AG08395 (cell line): ENCODE measurements at regions not wholly inside any gene's neighbourhood (a gene's known extent, or its start where the extent isn't known, plus 50 kb on each side); places are given as distances from the start of the nearest gene placed in this dataset.
A peak's percentile ranks its signal among the peaks of the same experiment; 100 is the strongest.
"Not testable (repeated sequence)": the region's sequence is repeated elsewhere in the genome, so short reads cannot be mapped to it uniquely, and the experiment has no call there.

ENCODE experiments used
- DNase-seq: peaks from one replicate; pipeline ENCODE4 v3.0.0; 2012; ENCODE audit warnings: mixed read lengths, low spot score

DNA sequence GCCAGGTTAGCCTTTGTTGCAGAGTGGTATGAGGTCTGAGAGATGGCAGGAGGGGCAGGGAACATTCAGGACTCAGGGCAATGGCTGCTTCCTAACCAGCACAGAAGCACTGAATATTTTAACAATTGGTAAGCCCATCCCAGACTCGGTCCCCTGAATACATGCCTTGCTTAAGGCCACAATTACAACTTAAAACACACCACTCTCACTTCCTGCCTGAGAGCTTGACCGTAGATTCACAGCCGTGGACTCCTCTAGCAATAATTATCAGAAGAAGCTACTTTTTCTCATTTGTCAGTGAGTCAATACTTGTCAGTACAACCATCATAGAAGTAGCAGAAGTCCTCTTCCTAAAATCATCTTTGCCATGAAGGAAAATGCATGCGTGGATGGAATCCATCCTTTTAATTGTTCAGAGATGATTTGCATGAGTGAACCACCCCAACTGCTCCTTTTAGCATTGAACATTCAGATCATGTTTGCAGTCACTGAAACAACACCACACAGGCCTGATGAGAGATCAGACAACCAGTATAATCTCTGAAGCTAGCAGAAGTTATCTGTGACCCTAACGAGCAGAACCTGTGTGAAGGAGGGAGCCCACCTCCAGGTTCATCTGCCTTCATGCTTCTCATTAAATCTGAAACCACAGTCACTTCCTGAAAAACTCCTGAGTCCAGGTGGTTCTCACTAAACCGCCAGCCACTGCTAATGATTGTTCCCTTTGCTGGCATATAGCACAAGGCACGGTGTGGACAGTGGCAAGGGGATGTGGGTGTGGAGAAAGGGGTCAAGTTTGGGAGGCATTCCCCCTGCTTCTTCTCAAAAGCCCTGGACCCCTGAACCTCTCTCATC lies 333.9 kb upstream of the CNR1 start:
- no peak for DNase-seq

DNA sequence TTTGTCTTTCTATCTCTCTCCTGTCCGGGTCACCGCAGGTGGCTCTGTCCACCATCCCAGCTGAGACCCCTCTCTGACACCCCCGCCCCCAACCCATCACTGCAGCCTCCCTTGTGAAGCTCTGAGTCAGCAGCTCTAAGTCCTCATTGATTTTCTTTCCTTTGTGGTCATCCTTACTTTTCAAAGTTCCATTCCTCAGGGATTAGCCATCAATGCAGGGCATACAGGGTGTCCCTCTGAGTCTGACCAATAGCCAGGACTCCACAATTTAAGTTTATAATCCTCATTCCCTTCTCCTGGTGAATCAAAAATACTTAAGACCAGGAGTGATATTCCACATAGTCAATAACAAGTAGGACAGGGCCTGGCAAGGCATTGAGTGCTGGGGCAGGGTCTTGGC lies 333.3 kb upstream of the CNR1 start:
- DNase-seq: no peak

DNA sequence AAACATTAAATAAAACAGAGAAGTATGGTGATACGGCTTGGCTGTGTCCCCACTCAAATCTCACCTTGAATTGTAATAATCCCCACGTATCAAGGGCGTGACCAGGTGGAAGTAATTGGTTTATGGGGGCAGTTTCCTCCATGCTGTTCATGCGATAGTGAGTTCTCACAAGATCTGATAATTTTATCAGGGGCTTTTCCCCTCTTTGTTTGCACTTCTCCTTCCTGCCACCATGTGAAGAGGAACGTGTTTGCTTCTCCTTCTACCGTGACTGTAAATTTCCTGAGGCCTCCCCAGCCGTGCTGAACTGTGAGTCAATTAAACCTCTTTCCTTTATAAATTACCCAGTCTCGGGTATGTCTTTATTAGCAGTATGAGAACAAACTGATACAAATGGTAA lies 331.3 kb upstream of the CNR1 start:
- DNase-seq: not testable (repeated sequence)

DNA sequence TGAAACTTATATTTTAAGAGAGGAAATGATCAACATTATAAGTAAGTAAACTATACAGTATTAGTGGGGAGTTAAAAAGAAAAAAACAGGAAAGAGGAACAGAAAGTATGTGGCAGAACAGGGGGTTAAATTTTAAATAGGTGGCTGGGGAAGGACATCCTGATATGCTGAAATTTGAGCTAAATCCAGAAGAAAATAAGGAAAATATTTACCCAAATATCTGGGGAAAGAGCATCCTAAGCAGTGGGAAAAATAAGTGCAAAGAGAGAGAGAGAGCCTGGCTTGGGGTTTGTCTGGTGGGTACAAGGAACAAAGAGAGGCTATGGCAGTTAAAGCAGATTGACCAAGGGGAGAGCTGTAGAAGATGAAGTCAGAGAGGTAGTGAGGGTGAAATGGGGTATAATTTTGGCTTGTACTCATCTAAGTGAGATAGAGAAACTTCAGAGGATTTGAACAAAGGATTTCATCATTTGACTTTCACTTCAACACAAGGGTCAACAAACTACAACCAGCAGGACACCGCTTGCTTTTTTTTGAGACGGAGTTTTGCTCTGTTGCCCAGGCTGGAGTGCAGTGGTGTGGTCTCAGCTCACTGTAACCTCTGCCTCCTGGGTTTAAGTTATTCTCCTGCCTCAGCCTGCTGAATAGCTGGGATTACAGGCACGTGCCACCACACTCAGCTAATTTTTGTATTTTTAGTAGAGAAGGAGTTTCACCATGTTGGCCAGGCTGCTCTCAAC lies 328.4 kb upstream of the CNR1 start:
- no peak for DNase-seq

DNA sequence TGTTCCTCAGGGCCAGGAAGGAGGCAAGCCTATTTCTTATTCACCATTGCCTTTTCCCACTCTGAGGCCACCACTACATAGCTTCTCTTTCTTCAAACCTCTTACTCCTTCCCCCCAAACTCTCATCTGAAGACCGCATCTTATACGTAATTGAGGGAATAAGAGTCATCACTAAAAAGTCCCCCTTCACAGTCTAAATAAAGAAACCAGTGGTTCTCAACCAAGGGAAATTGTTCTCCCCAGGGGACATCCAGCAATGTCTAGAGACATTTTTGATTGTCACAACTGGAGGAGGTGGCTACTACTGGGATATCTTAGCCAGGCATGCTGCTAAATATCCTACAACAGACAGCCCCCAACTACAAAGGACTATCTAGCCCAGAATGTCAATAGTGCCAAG lies 327.6 kb upstream of the CNR1 start:
- DNase-seq: no peak

DNA sequence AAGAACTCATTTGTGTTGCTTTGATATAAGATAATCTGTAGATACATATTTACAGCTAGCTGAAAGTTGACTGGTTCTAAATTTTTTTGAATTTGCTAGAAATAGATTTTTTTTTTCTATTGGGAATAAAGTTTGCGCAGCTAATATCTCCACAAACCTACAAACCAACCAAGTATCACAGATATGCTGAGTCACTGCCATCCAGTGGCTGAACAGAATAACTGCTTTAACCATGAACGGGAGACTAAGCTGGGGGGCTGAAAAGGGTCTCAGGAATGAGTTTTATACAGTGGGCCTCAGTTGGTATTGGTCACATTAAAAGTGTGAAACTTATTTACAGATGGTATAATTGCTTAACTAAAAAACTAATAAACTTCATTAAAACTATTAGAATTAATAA lies 326.7 kb upstream of the CNR1 start:
- DNase-seq: peak; percentile 39

DNA sequence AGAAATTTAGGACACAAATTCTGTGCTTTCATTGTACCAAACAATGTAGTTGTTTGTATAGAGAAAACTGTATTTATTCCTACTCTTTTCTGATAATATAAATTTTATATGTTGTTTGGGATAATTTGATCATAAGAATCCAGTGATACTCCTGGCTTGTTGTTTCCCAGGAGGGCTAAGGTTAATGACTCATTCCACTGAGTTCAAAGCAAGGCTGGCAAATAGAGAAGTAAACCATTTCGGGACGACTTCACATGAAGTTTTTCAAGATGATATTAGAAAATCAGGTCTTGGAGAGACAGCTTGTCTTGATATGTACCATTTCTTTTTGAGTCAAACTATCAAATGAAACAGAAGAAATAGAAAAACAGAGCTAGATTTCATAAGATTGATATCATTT lies 326.1 kb upstream of the CNR1 start:
- no peak for DNase-seq

DNA sequence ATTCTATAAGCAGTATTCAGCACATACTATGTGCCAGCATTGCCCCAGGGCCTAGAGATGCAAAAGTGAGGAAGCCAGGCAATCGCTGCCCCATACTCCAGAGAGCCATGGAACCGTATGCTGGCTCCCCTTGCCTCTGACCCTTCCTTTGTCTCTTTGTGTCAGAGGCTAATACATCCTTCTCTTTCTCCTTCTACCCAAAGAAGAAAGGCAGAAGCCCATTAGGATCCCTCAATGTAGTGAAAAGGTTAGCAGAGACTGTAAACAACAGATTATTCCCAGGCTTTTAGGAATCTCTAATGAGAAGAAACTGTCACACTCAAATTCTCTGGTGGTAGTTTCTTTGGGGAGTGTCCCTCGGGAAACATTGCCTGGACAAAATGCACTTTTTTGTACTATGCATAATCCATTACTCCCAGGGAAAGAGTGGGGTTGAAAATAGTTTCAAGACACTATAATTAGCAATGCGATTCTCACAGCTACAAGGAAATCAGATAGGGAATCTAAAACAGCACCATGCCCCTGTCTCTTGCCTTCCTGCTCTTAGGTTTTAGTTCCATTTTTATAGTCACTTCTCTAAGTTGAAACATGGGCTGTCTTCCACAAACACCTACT lies 325.2 kb upstream of the CNR1 start:
- DNase-seq: no peak

DNA sequence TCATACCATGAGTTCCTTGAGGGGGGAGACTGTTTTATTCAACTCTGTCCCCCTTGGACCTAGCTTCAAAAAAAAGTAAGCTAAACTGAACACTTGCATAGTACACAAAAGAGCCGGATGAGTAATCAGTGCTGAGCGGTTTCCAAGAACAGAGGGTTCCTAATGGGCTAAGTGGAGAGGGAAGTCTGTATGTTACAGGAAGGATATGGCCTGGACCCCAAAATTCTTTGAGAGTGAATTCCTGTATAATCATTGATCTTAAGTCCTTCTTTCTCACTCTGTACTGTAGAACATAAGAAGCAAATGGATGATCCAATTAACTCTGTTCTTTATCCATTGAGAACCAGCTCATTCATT lies 324.7 kb upstream of the CNR1 start:
- DNase-seq: no peak

DNA sequence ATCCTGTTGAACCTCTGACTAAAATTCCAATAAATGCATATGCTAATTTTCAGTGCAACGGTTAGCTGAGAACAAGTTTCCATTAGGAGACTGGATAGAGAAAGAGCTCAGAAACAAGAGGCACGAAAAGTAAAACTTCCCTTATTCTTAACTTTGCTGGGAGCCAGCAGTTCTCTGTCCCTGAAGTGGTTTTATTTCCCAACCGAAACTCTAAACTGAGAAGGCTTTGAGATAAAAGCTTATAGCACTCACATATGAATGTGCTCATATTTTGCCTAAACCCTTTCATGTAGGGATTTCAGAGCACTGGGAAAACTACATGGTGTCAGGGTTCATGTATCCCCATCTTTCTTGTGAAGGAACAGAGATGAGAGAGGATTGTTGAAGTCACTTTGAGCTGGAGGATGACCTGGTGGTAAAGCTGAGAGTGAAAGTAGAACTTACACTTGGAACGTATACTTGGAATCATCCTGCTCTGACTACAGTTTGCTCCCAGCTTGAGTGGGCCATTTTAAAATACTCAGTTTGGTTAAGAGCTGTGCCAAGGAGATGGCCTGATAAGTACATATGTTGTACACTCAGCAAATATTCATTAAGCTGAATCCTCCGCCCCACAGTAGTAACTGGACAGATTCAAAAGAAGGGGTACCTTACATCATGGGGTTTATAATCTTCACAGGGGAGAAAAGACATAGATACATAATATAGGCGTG lies 324.2 kb upstream of the CNR1 start:
- no peak for DNase-seq

DNA sequence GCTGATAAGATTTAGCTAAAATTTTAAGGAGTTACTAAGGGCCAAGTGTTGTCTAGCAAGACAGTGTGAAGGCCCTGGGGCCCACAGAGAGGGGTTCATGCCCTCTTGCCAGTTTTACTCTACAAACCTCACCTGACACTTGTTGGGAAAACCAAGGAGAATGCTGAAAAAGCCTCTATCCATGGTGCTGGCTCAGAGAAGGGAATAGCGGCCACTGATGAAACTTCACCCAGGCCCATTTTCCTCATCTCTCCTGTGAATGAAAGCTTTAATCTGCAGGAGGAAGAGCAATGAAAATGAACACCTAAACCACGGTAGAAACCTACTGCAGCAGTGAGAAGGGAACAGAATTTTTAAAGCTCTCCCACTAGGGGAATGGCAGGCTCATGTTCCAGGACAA lies 317.3 kb upstream of the CNR1 start:
- no peak for DNase-seq

DNA sequence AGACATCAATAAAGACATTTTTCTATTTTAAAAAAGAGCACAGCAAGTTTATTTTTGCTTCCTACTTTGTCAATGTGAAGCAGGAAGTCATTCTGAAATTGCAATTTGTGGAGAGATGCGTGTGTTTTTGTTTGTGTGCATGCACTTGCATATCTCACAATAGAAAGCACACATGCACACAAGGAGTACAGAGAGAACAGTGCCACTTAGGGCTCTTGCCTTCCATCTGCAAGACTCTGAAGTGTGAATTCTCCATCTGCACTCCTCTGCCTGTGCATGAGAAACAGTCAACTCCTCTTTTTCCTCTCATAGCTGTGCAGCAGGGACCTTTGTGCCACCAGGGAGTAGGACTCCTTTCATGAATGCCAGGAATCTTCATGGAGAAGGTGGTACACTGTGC lies 316.3 kb upstream of the CNR1 start:
- no peak for DNase-seq

DNA sequence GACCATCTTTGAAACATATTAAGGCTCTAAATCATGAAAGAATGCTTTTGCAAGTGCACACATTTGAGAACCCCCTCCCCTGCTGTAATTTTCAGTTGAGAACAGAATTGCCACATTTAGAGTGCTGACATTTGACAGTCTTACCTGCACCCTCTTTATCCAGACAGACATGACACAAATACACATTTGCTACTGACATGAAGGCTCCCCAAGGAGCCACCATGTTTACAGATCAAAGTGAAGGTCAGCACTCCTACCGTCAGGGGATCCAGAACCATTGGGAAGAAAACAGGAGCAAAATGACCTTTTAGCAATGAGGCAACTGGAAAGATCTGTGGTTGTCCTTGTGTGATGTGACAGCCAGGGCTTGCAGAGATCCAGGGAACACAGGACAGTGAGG lies 315.4 kb upstream of the CNR1 start:
- no peak for DNase-seq

DNA sequence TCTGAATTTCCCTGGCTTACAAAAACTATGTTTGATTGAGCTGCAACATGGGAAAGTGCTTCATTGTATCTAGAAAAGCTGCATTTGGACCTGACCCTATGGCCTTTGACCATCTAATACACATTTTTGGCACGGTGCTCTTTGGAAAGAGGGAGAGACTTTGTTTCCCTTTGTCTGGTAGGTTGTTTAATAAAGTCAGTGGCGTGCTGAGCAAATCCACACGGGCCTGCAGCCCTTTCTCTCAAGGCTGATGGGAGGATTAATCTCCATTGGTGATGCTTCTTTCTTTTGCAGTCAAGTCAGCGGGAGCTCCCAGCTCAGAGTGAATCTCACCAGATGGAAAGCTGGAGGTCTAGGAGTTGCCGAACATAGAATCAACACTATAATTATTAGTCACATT lies 314.7 kb upstream of the CNR1 start:
- no peak for DNase-seq

DNA sequence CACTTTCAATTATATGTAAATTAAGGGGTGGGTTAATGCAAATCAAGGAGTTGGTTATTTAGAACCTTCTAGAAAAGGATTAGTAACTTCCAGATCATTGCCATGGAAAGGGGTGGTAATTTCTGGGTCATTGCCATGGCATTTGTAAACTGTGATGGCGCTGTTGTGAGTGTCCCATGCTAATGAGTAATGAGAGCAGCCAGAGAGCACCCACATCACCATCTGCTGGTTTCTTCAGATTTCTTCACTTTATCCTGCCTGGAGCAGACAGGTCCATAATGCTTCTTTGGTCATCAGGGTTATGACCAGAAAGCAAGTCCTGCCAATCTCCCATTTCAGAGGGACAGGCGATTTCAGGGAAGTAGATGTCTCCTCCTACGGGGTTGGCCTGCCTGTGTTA lies 311.3 kb upstream of the CNR1 start:
- no peak for DNase-seq

DNA sequence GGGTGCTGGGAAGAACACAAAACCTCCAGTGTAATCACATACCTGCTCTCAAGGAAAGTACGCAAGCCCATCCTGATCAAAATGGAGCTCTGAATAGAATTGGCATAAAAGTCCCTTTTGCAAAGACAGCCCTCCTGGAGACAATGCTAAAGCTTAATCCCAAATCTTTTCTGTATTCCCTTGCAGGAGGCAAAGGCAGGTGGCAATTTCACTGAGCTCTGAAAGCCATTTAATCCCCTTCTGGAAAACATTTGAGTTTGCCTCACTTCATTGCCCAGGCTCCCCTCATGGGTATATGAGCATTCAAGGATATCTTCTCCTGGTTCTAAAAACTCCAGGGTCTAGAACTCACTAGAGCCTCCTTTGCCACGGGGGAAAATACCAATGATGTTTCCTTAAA lies 310.2 kb upstream of the CNR1 start:
- no peak for DNase-seq

DNA sequence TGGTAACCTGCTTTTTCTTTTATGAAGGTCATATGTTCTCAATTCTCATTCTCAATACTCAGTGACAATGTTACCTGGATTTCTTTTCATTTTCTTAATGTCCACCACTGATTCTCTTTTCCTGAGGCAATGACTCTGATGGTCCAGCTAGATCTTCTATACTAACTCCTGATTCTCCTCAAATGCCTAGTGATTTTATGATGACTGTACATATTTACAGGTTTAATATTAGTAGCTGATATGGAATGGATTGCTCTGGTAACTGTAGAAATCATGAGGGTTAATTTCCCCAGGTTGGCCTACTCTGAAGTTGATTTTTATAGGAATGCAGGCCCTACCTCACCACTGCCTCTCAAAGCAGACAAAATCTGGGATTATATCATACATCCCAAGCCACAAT lies 308.6 kb upstream of the CNR1 start:
- no peak for DNase-seq

DNA sequence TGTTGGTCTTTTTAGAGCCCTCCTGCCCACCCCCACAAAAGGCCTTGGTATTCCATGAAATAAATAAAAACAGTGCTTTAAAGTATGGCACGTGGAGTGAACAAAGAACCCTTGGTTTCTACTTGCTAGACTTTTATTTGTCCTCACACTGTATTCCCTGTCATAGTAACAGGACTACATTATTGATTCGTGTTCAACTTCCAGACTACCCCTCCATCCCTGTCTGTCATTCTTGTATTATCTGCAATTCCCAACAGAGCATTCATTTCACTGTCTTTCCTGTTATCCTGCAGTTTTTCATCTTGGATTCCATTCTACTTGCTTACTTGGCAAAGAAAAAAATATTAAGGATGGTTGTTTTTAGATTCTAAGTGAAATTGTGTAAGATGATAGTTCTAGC lies 307.4 kb upstream of the CNR1 start:
- DNase-seq: no peak

DNA sequence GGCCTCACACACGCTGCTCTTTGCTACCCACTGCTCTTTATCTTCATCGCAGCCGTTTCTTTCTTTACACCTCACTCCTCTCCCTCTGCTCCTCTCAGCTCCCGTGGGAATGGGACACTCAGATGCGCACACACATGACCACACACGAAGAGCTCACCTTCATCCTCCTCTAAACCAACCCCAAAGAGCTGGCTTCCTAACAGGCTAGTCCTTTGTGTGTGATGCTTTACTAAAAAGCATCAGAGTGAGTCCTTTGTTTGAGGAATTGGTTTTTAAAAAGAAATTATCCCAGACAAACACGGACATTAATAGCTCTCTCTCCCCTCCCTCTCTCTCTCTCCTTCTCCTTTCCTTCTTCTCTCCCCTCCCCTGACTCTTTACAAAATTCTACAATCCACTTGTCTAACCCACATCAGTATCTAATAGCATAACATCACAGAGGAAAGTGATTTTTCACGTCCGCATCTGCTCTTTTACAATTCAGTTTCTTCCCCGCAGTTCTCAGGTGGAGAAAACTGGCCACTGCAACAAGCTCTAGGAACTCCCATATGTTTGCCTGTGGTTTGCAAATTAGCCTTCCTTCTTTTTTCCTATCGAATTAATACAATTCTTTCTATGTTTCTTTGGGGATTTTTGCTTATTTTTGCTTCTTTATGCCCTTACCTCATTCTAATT lies 306.8 kb upstream of the CNR1 start:
- DNase-seq: no peak

DNA sequence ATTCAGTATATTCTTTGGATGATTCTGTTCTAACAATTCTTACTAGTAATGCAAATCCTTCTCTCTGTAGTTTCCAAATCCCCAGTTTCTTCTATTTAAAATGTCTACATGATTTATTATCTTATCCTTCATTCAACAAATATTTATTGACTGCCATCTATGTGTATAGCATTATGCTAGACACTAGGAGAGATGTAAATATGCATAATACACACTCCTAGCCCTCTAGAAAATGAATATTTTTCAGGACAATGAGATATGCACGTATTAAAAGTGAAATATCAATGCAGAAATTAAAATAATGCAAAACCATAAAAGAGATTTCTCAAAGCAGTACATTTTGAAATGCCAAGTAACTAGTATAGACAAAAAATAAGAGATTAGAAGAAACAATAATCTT lies 293.5 kb upstream of the CNR1 start:
- no peak for DNase-seq

DNA sequence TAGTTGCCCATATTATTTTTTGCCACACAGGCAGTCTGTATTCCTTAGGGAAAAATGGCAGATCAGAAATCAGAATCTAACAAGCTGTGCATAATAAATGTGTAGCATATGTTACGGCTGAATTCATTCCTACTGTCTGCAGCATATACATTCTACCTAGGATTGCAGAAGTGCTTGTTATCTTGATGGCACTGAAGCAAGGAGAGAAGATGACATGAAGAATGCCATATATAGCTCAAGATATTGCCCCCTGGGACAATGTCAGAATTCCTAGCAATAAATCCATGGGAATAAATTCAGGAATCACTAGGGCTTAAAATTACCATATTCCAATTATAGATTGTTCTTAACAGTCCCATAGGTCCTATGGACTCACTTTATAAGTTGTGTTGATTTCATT lies 293.0 kb upstream of the CNR1 start:
- DNase-seq: no peak

DNA sequence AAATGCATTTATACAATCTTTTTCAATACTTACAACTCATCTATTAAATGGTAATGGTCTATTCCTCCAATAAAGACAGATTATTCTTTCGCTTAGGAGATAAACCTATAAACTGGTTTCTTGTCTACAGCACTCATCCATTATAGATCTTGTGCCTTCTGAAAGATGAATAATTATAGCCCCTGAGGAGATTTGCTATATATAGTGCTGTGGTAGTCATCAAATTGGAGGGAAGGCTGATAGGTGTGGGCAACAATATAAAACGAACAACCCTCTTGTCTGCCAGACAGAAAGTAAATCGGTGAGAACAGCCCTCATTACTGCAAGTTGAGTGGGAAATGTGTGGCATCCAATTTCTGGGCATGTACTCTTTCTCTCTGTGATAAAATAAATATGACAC lies 292.5 kb upstream of the CNR1 start:
- DNase-seq: no peak
